ENCODE measurements at regions not wholly inside any gene's neighbourhood (a gene's known extent, or its start where the extent isn't known, plus 50 kb on each side); places are given as distances from the start of the nearest gene placed in this dataset.
"Not testable (repeated sequence)": the region's sequence is repeated elsewhere in the genome, so short reads cannot be mapped to it uniquely, and the experiment has no call there.

DNA sequence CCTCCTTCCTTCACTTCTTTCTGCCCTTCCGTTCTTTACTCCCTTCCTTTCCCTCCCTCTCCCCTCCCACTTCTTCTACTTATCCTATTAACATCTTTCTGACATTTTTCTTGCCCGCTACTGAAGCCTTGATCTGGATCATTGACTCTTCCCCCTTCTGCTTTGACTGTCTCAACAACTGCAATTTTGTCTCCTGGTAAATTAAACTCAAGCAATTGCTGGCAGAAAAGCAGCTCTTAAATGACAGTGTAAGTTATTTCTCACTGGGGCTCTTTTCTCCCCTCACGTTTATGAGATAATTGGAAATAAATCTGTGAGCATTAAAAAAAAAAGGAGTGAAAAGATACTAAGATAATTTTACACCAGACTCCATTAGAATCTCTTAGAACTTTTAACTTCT is 120.0 kb downstream of the SLC17A6 start:
- intact Hi-C loops (cut with DNase I), result no loop called here
- DNase-seq, result no peak

DNA sequence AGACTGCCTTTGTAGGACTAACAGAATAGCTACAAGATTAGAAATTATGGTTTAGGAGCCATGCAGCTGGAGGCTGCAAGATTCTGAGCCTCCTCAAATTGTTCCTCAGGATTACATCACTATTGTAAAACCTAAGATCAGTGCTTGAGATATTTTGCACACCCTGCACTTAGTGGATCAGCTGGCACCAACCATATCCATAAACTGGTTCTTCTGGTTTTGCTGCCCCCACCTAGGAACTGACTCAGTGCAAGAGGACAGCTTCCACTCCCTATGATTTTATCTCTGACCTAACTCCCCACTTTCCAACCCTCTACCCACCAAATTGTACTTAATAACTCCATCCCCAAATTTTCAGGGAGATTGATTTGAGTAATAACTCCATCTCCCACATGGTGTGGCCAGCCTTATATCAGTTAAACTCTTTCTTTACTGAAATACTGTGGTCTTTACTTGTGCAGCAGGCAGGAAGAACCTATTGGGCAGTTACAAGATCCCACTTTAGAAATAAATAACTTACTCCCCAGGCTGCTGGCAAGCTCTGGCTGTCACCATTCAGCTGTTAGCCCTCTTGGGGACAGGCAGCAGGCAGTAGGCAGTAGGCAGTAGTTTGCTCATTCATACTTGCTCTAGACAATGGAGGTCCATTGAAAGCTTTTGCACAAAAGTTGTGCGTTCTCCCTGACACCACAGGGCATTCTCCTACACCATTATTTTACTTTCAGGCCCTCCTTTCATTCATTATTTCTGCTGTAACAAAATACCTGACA is 119.0 kb downstream of the SLC17A6 start:
- intact Hi-C loops (cut with DNase I), result no loop called here
- no peak for DNase-seq

DNA sequence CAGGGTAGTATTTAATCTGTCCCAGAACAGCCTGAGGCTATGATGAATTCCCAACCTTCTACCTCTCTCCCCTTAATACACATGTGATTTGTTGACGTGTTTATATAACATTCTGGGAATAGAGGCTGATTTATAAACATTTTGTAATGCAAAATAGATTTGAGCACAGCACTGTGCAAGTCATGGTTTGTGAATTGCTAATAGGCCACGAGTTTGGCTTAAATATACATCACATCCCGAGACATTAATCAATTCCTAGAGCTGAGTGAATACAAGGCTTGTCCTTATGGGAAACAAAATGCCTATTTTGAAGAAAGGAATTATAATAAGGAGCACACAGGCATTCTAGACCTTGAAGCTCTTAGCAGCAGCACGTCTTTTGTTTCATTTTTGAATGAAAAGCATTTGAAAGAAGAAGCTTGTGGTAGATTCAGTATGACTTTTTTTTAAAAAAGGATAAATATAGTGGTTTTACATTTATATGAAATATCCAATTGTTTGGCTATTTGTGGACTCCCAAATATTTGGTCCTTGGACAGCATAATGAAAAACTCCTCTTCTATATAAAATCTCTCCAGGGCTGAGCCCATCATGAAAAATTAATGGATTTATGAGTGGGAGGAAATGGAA is 116.4 kb downstream of the SLC17A6 start:
- intact Hi-C loops (cut with DNase I), result no loop called here

DNA sequence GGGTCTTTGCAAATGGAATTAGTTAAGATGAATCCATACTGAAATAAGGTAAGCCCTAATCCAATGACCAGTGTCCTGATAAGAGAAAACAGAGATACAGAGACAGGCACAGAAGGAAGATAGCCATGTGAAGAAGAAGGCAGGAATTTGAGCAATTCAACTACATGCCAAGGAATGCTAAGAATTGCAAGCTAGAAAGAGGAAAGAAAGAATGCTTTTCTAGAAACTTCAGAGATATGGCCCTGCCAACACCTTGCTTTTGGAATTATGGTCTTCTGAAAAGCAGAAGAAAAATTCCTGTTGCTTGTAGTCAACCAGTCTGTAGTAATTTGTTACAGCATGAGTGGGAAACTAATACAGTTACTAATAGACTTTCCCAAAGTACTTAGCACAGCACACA is 111.3 kb downstream of the SLC17A6 start:
- intact Hi-C loops (cut with DNase I), result no loop called here
- no peak for DNase-seq

More for the DNA sequence above, 116.4 kb downstream of the SLC17A6 start:
- no peak for DNase-seq

DNA sequence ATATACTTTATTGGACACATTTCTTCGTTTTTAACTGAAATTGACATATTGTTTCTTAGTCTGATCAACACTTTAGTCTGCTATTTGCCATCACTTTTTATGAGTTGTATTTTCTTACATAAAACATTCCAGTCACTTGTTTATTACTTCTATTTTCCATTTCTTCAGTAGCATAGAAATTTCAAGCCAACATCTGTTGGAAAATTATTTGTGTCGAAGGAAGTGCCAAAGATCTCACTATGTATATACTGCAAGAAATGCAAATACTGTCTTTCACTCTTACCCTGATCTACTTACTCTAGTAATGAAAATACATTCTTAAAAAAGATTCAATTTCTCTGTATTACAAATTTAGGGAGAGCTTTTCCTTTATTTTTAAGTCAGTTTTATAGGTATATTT is 105.9 kb downstream of the SLC17A6 start:
- DNase-seq, result no peak
- intact Hi-C loops (cut with DNase I), result no loop called here

DNA sequence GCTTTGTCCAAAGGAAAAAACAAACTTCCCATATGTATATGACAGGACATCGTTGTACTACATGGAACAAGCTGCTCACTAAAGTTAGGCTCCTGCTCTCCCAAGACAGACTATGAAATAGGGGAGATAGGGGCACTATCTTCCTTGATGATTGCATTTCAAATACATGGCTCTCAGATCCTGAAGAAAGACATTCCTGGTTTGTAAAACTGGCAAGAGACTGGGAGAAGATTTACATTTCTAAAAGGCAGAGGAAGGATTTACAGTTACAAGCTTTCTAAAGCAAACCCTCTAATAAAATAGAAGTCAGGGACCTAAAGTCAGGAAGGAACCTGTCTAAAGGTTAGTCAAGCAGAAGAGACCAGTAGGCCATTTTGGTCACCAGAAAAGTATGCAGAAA is 103.7 kb downstream of the SLC17A6 start:
- intact Hi-C loops (cut with DNase I), result no loop called here
- DNase-seq, result no peak

DNA sequence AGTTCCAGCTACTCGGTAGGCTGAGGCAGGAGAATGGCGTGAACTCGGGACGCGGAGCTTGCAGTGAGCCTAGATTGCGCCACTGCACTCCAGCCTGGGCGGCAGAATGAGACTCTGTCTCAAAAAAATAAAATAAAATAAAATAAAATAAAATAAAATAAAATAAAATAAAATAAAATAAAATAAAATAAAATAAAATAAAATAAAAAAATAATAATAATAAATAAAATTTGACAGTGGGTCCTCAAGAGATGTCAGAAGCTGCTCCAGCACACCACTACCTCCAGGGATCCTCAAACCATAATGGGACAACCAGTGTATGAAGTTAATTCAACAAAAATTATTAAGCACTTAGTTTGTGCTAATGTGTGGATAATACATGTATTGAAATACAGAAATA is 97.4 kb downstream of the SLC17A6 start:
- intact Hi-C loops (cut with DNase I); DNase-seq: not testable (repeated sequence)

DNA sequence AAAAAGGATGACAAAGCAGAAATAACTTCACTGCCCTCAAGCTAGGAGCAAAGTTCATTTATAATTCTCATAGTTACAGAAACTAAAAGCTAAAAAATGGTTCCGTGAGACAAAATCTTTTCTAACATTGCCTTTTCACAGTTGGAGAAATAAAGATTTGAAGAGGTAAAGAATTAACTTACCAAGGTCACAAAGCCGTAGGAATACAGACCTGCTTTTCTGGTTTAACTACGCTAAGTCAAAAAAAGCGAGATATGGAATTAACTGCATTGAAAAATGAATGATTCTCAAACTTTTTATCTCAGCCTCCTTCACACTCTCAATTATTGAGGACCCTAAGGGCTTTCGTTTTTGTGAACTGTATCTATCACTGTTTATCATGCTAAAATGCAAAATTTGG is 95.3 kb downstream of the SLC17A6 start:
- intact Hi-C loops (cut with DNase I), result no loop called here
- no peak for DNase-seq

DNA sequence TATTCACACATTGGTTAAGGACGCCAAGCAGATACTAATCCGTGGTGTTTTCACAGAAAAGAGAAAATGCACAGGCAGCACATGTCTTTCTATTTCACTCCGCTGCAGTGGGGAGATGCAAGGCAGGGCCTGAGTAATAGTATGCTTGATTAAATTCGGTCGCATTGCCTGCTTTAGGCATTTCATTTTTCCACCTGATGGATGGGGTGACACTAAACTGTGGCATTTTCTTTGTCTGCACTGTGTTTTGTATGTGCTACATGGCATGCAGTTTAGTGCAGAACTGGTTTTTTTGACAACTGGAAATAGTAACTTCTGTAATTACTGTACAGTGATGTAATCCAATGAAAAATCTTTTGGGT is 94.9 kb downstream of the SLC17A6 start:
- intact Hi-C loops (cut with DNase I), result no loop called here
- DNase-seq, result peak in 3 of 42 donors; percentile 1 to 12 (median 9)

DNA sequence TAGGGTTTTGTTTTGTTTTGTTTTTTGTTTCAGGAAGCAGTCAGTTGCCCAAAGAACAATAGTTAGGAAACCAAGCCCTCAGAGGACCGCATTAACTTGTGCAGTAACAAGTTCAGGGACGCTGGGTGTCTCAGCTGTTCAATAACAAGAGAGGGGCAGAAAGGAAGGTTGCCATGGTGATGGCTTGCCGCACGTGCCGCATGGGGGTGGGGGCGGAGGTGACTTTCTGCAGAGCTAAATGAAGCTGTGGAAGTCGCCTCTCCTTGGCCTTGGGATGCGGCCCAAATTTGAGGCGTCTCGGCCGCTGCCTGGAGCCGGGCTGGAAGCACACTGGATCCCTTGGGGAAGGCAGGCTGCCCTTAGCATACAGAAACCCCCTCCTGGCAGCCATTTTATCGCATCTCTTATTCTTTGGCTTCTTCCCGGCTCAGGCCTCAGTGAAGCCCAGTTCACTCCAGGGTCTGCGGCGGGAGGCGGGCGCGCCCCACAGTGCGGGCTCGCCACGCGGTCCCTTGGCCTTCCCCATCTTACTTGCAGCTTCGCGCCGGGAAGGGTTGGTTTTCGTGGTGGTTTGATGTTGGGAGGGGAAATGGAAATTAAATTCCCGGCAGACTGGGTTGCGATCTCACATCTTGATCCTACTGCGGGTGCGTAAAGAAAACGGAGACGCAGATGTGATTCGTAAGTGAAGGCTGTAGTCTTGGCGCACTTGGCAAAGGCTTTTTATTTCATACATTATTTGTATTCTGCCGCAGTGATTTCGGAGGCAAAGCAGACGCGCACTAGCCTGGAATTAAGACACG is 94.3 kb downstream of the SLC17A6 start:
- intact Hi-C loops (cut with DNase I), result no loop called here
- peak; percentile 39 to 85 (median 73) for DNase-seq

DNA sequence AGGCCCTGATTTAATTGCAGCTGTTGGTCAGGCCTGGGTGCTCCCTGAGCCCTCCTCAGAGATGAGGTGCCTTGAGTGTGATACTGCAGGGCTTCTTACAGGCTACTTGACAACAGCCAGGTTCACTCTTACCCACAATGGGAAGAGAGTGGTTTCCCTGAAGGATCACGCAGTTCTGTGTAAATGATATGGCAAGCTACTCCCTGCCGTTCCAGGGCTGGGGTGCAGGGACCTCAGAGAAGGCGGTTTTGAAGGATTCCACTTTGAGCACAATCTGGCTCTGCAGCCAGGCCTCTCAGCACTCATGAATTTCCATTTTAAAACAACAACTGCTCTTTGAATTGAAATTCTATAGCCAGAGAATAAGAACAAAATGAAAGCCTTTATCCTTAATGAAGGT is 92.9 kb downstream of the SLC17A6 start:
- DNase-seq, result peak in 1 of 42 donors; percentile 24
- intact Hi-C loops (cut with DNase I), result no loop called here

DNA sequence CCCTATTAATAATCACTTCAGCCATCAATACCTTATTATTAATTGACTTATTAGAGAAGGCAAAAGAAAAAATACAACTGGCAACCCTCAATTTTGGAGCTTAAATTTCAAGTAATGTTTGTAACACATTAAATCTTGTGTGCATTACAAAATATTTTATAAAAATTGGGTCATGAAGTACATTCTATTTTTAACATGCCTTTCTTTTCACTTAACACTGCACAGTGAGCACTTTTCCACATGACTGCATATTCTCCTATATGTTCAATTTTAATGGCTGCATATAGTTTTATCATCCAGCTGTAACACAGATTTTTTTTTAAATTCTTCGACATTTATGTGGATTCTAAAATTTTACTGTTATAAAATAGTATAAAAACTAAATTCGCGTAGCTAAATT is 92.5 kb downstream of the SLC17A6 start:
- no peak for DNase-seq
- intact Hi-C loops (cut with DNase I), result no loop called here

DNA sequence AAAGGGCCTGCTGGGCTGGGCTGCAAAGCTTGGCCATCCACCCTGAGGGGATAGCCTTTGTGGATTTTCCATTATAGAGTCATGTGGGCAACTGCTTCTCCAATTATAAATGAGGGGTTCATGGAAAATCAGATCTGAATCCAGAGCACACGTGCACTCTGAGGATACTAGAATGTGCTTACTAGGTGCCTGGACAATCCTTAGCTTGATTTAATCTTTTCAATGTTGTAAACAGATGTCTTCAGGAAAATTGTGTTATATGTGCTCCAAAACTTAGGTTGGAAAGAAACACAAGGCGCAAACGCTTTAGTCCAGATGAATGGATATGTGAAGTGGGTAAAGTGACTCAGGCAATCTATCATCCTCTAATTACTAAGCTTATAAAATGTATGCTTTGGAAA is 92.0 kb downstream of the SLC17A6 start:
- intact Hi-C loops (cut with DNase I), result no loop called here
- DNase-seq, result no peak

Data from head of caudate nucleus (tissue), 42 donors.